ENCODE measurements at regions not wholly inside any gene's neighbourhood (a gene's known extent, or its start where the extent isn't known, plus 50 kb on each side); places are given as distances from the start of the nearest gene placed in this dataset.

- intact Hi-C loops (cut with DNase I): loop anchor here (10.0 kb wide), 1 partner anchor 158 kb away; no protein-coding TSS in a partner anchor
- TF ChIP-seq POLR2A (IDR thresholded peaks at IDR 0.05; ENCODE audit: low read depth) (no peak), EP300 (IDR thresholded peaks at IDR 0.05) (no peak), POLR2AphosphoS5 (IDR thresholded peaks at IDR 0.05) (no peak), CTCF (IDR thresholded peaks at IDR 0.05) (no peak)
- Histone ChIP-seq H3K4me1 (no peaks in the 10 kb centered on the region), H3K4me3 (no peak overlapping the region), H3K36me3 (no peaks in the 10 kb centered on the region), H3K27me3 (no peaks in the 10 kb centered on the region), H3K27ac (replicated peaks in 1 of 4) (no peak overlapping the region), H3K9me3 (no peaks in the 10 kb centered on the region)
- WGBS: 86% methylated on average over 1 of the region's 1 CpG
- DNase-seq (ENCODE audit: extremely low spot score): no peak
Observed at GRCh38 chr1:85102479-85102878, 54.2 kb upstream of the MCOLN3 start.
